Liver (tissue), 8 donors: ENCODE measurements at regions not wholly inside any gene's neighbourhood (a gene's known extent, or its start where the extent isn't known, plus 50 kb on each side); places are given as distances from the start of the nearest gene placed in this dataset.
"Not testable (repeated sequence)": the region's sequence is repeated elsewhere in the genome, so short reads cannot be mapped to it uniquely, and the experiment has no call there.

Experiments used
- DNase-seq: peaks from one replicate; pipeline ENCODE4 v3.0.0-alpha.2; 2017; ENCODE audit warnings: low spot score
- H3K27ac ChIP-seq, 2 donors: one replicate each; pipeline ENCODE4 v1.7.0; 2013; ENCODE audit warnings: inconsistent platforms in 2 of 2, low read length in 2 of 2, control low read depth in 1 of 2, low read depth in 1 of 2, mild to moderate bottlenecking in 1 of 2
- H3K27me3 ChIP-seq, 4 donors: one replicate each; pipeline versions ENCODE4 v1.6.1 to v1.7.0; 2013; ENCODE audit warnings: low read length in 3 of 4, inconsistent platforms in 1 of 4, mild to moderate bottlenecking in 1 of 4, moderate library complexity in 1 of 4; ENCODE audit not compliant: control insufficient read depth in 4 of 4, insufficient read depth in 4 of 4
- H3K36me3 ChIP-seq, 4 donors: one replicate each; pipeline versions ENCODE4 v1.6.1 to v1.7.0; 2013; ENCODE audit warnings: low read length in 3 of 4, mild to moderate bottlenecking in 3 of 4, low read depth in 1 of 4, moderate library complexity in 1 of 4; ENCODE audit not compliant: control insufficient read depth in 4 of 4, insufficient read depth in 3 of 4
- H3K4me1 ChIP-seq, 4 donors: one replicate each; pipeline versions ENCODE4 v1.6.1 to v1.7.0; 2013; ENCODE audit warnings: low read length in 3 of 4, mild to moderate bottlenecking in 3 of 4, moderate library complexity in 1 of 4; ENCODE audit not compliant: control insufficient read depth in 4 of 4, insufficient read depth in 4 of 4
- H3K4me3 ChIP-seq, 3 donors: one replicate each; pipeline versions ENCODE4 v1.6.1 to v1.7.0; 2013; ENCODE audit warnings: low read length in 3 of 3, control low read depth in 1 of 3, low read depth in 1 of 3, mild to moderate bottlenecking in 1 of 3
- H3K9ac ChIP-seq, 2 donors: one replicate each; pipeline ENCODE4 v1.7.0; 2013; ENCODE audit warnings: low read length in 2 of 2, mild to moderate bottlenecking in 2 of 2, moderate library complexity in 2 of 2, control low read depth in 1 of 2, low read depth in 1 of 2
- H3K9me3 ChIP-seq, 4 donors: one replicate each; pipeline versions ENCODE4 v1.6.1 to v1.7.0; 2013; ENCODE audit warnings: low read length in 3 of 4; ENCODE audit not compliant: control insufficient read depth in 4 of 4
- ATF3 ChIP-seq: IDR thresholded peaks from 2 replicates; pipeline ENCODE4 v1.6.1; 2016; ENCODE audit warnings: antibody characterized with exemption
- CTCF ChIP-seq: fragments of 150-350 bp; IDR thresholded peaks from 2 replicates; pipeline ENCODE4 v1.5.1; 2017; ENCODE audit warnings: improper control_type of control experiment, low read depth, low read length; ENCODE audit not compliant: missing input control
- EGR1 ChIP-seq, 2 donors: IDR thresholded peaks; 2 replicates each; pipeline ENCODE4 v1.6.1; 2016 to 2018; ENCODE audit warnings: antibody characterized with exemption in 2 of 2, low read depth in 2 of 2
- FOXA1 ChIP-seq: IDR thresholded peaks from 2 replicates; pipeline ENCODE4 v1.6.1; 2016; ENCODE audit warnings: antibody characterized with exemption
- FOXA2 ChIP-seq: IDR thresholded peaks from 2 replicates; pipeline ENCODE4 v1.6.1; 2016; ENCODE audit warnings: antibody characterized with exemption
- GABPA ChIP-seq, 2 donors: IDR thresholded peaks in 1 of 2; conservative IDR thresholded peaks in 1 of 2; 2 replicates each; pipeline ENCODE4 v1.6.1; 2016; ENCODE audit warnings: antibody characterized with exemption in 2 of 2, mild to moderate bottlenecking in 1 of 2, moderate library complexity in 1 of 2
- HNF4A ChIP-seq, 2 donors: conservative IDR thresholded peaks; 2 replicates each; pipeline ENCODE4 v1.6.1; 2016; ENCODE audit warnings: antibody characterized with exemption in 2 of 2, mild to moderate bottlenecking in 2 of 2
- MAX ChIP-seq: IDR thresholded peaks from 2 replicates; pipeline ENCODE4 v1.6.1; 2016; ENCODE audit warnings: antibody characterized with exemption
- NR2F2 ChIP-seq: IDR thresholded peaks from 2 replicates; pipeline ENCODE4 v1.6.1; 2016; ENCODE audit warnings: antibody characterized with exemption
- RAD21 ChIP-seq, 2 donors: IDR thresholded peaks; 2 replicates each; pipeline ENCODE4 v1.6.1; 2016; ENCODE audit warnings: antibody characterized with exemption in 2 of 2, mild to moderate bottlenecking in 2 of 2
- RXRA ChIP-seq, 2 donors: IDR thresholded peaks; 2 replicates each; pipeline ENCODE4 v1.6.1; 2017 to 2018; ENCODE audit warnings: antibody characterized with exemption in 2 of 2, mild to moderate bottlenecking in 1 of 2
- SP1 ChIP-seq: IDR thresholded peaks from 2 replicates; pipeline ENCODE4 v1.6.1; 2018; ENCODE audit warnings: antibody characterized with exemption, mild to moderate bottlenecking
- TAF1 ChIP-seq: conservative IDR thresholded peaks from 2 replicates; pipeline ENCODE4 v1.6.1; 2016; ENCODE audit warnings: antibody characterized with exemption, mild to moderate bottlenecking
- YY1 ChIP-seq: IDR thresholded peaks from 2 replicates; pipeline ENCODE4 v1.6.1; 2016; ENCODE audit warnings: antibody characterized with exemption, mild to moderate bottlenecking
- WGBS: extraction: QIAGEN DNeasy Blood & Tissue Kit; methylation state at CpG from one replicate; pipeline ENCODE4 v1.1.7; 2013; 5-methylcytosine and 5-hydroxymethylcytosine counted together
- TF ChIP-seq, protein P1 (sequence below): IDR thresholded peaks from 2 replicates; pipeline ENCODE4 v1.6.1; 2016; ENCODE audit warnings: antibody characterized with exemption, mild to moderate bottlenecking
- donor health status: healthy.
- donor health status: healthy.
- donor health status: healthy.
- donor health status: healthy.
- donor health status: healthy.

- H3K9me3 ChIP-seq, result peaks cover 0 to 8% (median under 1%) of the 10 kb centered on the region in 4 donors
- DNase-seq, result no peak
- no peak overlapping the region for H3K9ac ChIP-seq
- no peaks in the 10 kb centered on the region for H3K27me3 ChIP-seq
- H3K27ac ChIP-seq, result no peak overlapping the region
- no peaks in the 10 kb centered on the region for H3K36me3 ChIP-seq
- TF ChIP-seq RAD21 (IDR thresholded peaks at IDR 0.05) (no peak), FOXA2 (no peak), ATF3 (no peak)
- no peaks in the 10 kb centered on the region for H3K4me1 ChIP-seq
- H3K4me3 ChIP-seq, result no peak overlapping the region
Observed at GRCh38 chr3:35144011-35144410, 495.3 kb upstream of the ARPP21 start.

DNA sequence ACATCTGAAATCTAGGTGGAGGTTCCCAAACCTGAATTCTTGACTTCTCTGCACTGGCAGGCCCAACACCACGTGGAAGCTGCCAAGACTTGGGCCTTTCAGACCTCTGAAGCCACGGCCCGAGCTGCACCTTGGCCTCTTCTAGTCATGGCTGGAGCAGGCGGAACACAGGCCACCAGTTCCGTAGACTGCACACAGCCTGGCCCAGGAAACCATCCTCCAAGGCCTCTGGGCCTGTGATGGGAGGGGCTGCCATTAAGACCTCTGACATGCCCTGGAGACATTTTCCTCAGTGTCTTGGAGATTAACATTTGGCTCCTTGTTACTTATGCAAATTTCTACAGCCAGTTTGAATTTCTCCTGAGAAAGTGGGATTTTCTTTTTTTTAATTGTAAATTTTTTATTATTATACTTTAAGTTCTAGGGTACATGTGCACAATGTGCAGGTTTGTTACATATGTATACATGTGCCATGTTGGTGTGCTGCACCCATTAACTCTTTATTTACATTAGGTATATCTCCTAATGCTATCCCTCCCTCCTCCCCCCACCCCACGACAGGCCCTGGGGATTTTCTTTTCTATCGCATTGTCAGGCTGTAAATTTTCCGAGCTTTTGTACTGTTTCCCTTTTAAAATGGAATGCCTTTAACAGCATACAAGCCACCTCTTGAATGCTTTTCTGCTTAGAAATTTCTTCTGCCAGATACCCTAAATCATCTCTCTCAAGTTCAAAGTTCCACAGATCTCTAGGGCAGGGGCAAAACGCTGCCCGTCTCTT, 492.9 kb upstream of the ARPP21 start:
- not testable (repeated sequence) for H3K4me1 ChIP-seq, H3K9me3 ChIP-seq, H3K9ac ChIP-seq, H3K36me3 ChIP-seq, DNase-seq, H3K4me3 ChIP-seq, H3K27me3 ChIP-seq, H3K27ac ChIP-seq
- WGBS, result 87% methylated on average over 10 of the region's 10 CpGs

DNA sequence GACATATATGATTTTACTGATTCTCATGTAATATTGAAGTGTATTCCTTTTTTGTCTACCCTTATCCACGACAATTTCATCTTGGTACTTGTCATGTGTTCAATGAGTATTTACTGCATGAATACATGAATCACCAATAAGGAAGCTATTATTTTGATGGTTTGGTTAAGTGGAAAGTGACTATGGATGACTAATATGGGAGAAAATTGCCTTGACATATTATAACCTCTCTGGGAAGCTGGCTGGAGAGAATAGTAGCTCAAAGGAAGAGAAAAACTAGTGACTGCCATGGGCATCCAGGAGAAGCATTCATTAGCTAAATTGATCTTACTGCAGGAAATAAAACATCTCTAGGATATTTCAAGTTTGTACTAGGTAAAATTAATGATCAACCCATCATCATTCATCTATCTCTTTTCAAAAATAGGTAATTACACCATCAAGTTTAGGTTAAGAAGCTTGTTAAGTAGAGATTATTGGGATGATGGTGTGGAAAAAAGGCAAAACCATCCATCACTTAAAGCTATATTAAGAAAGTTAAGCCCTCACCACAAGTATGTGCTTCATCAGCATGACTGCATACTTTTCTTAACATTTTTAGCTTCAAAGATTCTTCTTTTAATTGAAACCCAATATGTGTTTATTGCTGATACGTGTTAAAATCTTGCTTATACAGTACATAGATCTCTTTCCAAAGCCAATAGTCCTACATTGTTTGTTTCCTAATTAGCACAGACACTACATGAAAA, 455.2 kb upstream of the ARPP21 start:
- H3K27ac ChIP-seq, result no peak overlapping the region
- no peak for TF ChIP-seq FOXA2
- TF ChIP-seq, protein P1, sequence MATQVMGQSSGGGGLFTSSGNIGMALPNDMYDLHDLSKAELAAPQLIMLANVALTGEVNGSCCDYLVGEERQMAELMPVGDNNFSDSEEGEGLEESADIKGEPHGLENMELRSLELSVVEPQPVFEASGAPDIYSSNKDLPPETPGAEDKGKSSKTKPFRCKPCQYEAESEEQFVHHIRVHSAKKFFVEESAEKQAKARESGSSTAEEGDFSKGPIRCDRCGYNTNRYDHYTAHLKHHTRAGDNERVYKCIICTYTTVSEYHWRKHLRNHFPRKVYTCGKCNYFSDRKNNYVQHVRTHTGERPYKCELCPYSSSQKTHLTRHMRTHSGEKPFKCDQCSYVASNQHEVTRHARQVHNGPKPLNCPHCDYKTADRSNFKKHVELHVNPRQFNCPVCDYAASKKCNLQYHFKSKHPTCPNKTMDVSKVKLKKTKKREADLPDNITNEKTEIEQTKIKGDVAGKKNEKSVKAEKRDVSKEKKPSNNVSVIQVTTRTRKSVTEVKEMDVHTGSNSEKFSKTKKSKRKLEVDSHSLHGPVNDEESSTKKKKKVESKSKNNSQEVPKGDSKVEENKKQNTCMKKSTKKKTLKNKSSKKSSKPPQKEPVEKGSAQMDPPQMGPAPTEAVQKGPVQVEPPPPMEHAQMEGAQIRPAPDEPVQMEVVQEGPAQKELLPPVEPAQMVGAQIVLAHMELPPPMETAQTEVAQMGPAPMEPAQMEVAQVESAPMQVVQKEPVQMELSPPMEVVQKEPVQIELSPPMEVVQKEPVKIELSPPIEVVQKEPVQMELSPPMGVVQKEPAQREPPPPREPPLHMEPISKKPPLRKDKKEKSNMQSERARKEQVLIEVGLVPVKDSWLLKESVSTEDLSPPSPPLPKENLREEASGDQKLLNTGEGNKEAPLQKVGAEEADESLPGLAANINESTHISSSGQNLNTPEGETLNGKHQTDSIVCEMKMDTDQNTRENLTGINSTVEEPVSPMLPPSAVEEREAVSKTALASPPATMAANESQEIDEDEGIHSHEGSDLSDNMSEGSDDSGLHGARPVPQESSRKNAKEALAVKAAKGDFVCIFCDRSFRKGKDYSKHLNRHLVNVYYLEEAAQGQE, result no peak
- TF ChIP-seq EGR1 (IDR thresholded peaks at IDR 0.05; ENCODE audit: low read depth in 2 of 2), result no peak
- no peak for TF ChIP-seq TAF1
- no peak for TF ChIP-seq CTCF
- TF ChIP-seq HNF4A (conservative IDR thresholded peaks at IDR 0.05), result no peak
- TF ChIP-seq NR2F2, result no peak
- TF ChIP-seq SP1, result no peak
- TF ChIP-seq FOXA1, result no peak
- no peak for TF ChIP-seq RXRA (IDR thresholded peaks at IDR 0.05)
- no peak for TF ChIP-seq YY1
- TF ChIP-seq MAX, result no peak
- no peak for TF ChIP-seq RAD21 (IDR thresholded peaks at IDR 0.05)
- TF ChIP-seq GABPA (IDR thresholded peaks at IDR 0.05 in 1 of 2, conservative IDR thresholded peaks at IDR 0.05 in 1 of 2), result no peak

More for the DNA sequence above, 455.2 kb upstream of the ARPP21 start:
- peaks cover 2 to 21% (median 9%) of the 10 kb centered on the region in 4 donors for H3K9me3 ChIP-seq
- H3K4me1 ChIP-seq, result peaks cover 0 to 2% (median 0%) of the 10 kb centered on the region in 4 donors
- no peaks in the 10 kb centered on the region for H3K27me3 ChIP-seq
- WGBS, result 47% methylated on average over 2 of the region's 2 CpGs
- H3K4me3 ChIP-seq, result no peak overlapping the region
- DNase-seq, result no peak
- H3K36me3 ChIP-seq, result no peaks in the 10 kb centered on the region
- no peak overlapping the region for H3K9ac ChIP-seq
